ENCODE measurements at regions not wholly inside any gene's neighbourhood (a gene's known extent, or its start where the extent isn't known, plus 50 kb on each side); places are given as distances from the start of the nearest gene placed in this dataset.

DNA sequence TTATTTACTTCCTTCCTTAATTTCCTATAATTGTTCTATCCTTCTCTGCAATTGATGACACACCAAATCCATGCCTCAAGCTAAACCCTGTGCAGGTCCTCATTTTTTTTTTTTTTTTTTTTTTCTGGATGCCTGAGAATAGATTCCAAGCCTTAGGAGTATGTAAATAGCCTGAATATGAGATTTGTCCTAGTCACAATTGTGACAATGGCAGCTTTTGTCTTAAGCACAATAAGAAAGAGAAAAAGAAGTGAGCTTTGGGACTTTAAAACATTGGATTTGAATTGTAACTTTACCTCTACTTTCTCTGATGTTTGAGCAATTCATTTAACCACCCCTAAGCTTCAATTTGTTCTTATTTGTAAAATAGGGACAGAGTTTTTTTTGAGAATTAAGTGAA lies 280.5 kb downstream of the TUSC1 start:
- Histone ChIP-seq H3K36me3 (replicated peaks in 1 of 2; ENCODE audit: control insufficient read depth in 1 of 2, insufficient read depth in 2 of 2, low read length in 2 of 2) (no peaks in the 10 kb centered on the region), H3K27ac (ENCODE audit: extremely low read length, insufficient read depth, low read length) (no peak overlapping the region), H3K9ac (ENCODE audit: insufficient read depth, low read depth, low read length) (no peak overlapping the region), H3K4me2 (ENCODE audit: low read depth, low read length) (no peak overlapping the region), H3K27me3 (ENCODE audit: control insufficient read depth in 1 of 2, insufficient read depth in 2 of 2, low read length in 2 of 2) (no peaks in the 10 kb centered on the region), H3K9me3 (ENCODE audit: low read length) (peaks cover 42% of the 10 kb centered on the region), H3K79me2 (ENCODE audit: insufficient read depth, low read length) (no peaks in the 10 kb centered on the region), H2AFZ (ENCODE audit: low read length) (no peak overlapping the region), H3K4me3 (replicated peaks in 1 of 3; ENCODE audit: insufficient read depth in 1 of 3, low read depth in 2 of 3, low read length in 3 of 3) (no peak overlapping the region), H4K20me1 (ENCODE audit: insufficient read depth, low read length) (no peaks in the 10 kb centered on the region), H3K4me1 (ENCODE audit: insufficient read depth, low read length) (no peaks in the 10 kb centered on the region)
- ChIA-PET POLR2A (no interaction called here), CTCF (ENCODE audit: low intra/inter-chr PET ratio, low total read pairs) (no interaction called here)
- in situ Hi-C loops (cut with HindIII; ENCODE audit: extremely low pct_ligation_motif_present, low pct_unique_long_range_greater_than_20kb) (no loop called here), intact Hi-C loops (cut with micrococcal nuclease; ENCODE audit: unreplicated experiment) (no loop called here)
- no peak for DNase-seq (ENCODE audit: low spot score)
- TF ChIP-seq TMF1 (CRISPR knock-in tag; IDR thresholded peaks at IDR 0.05; ENCODE audit: low read depth) (no peak), TRAFD1 (CRISPR knock-in tag; IDR thresholded peaks at IDR 0.05; ENCODE audit: borderline replicate concordance) (no peak), HNRNPLL (IDR thresholded peaks at IDR 0.05; ENCODE audit: low read depth, low read length, poor library complexity, severe bottlenecking) (no peak), ZNF83 (CRISPR knock-in tag; IDR thresholded peaks at IDR 0.05; ENCODE audit: borderline replicate concordance) (no peak), SOX5 (CRISPR knock-in tag; IDR thresholded peaks at IDR 0.05; ENCODE audit: borderline replicate concordance) (no peak), ZNF839 (CRISPR knock-in tag; IDR thresholded peaks at IDR 0.05; ENCODE audit: borderline replicate concordance) (no peak), ZNF558 (CRISPR knock-in tag; IDR thresholded peaks at IDR 0.05; ENCODE audit: borderline replicate concordance) (no peak), PAWR (CRISPR knock-in tag; IDR thresholded peaks at IDR 0.05; ENCODE audit: borderline replicate concordance) (no peak), ZNF10 (CRISPR knock-in tag; IDR thresholded peaks at IDR 0.05; ENCODE audit: borderline replicate concordance, low read depth) (no peak), ZNF468 (CRISPR knock-in tag; IDR thresholded peaks at IDR 0.05) (no peak), ZBTB20 (CRISPR knock-in tag; IDR thresholded peaks at IDR 0.05; ENCODE audit: borderline replicate concordance, low read depth) (no peak), ZNF550 (CRISPR knock-in tag; IDR thresholded peaks at IDR 0.05; ENCODE audit: borderline replicate concordance) (no peak), ZNF775 (CRISPR knock-in tag; IDR thresholded peaks at IDR 0.05; ENCODE audit: borderline replicate concordance) (no peak), NR1H2 (CRISPR knock-in tag; IDR thresholded peaks at IDR 0.05; ENCODE audit: borderline replicate concordance, low read depth) (no peak), ARNT2 (CRISPR knock-in tag; IDR thresholded peaks at IDR 0.05; ENCODE audit: low read depth) (no peak)
- TF ChIP-seq, protein P1, sequence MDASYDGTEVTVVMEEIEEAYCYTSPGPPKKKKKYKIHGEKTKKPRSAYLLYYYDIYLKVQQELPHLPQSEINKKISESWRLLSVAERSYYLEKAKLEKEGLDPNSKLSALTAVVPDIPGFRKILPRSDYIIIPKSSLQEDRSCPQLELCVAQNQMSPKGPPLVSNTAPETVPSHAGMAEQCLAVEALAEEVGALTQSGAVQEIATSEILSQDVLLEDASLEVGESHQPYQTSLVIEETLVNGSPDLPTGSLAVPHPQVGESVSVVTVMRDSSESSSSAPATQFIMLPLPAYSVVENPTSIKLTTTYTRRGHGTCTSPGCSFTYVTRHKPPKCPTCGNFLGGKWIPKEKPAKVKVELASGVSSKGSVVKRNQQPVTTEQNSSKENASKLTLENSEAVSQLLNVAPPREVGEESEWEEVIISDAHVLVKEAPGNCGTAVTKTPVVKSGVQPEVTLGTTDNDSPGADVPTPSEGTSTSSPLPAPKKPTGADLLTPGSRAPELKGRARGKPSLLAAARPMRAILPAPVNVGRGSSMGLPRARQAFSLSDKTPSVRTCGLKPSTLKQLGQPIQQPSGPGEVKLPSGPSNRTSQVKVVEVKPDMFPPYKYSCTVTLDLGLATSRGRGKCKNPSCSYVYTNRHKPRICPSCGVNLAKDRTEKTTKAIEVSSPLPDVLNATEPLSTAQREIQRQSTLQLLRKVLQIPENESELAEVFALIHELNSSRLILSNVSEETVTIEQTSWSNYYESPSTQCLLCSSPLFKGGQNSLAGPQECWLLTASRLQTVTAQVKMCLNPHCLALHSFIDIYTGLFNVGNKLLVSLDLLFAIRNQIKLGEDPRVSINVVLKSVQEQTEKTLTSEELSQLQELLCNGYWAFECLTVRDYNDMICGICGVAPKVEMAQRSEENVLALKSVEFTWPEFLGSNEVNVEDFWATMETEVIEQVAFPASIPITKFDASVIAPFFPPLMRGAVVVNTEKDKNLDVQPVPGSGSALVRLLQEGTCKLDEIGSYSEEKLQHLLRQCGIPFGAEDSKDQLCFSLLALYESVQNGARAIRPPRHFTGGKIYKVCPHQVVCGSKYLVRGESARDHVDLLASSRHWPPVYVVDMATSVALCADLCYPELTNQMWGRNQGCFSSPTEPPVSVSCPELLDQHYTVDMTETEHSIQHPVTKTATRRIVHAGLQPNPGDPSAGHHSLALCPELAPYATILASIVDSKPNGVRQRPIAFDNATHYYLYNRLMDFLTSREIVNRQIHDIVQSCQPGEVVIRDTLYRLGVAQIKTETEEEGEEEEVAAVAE (CRISPR knock-in tag; IDR thresholded peaks at IDR 0.05; ENCODE audit: borderline replicate concordance), result no peak
- BruUV-seq (replicated peaks), result no TSS peak
- no peak for FAIRE-seq
- no peak for ATAC-seq

Data from HepG2 (cell line).